GM18870 (cell line): ENCODE measurements at regions not wholly inside any gene's neighbourhood (a gene's known extent, or its start where the extent isn't known, plus 50 kb on each side); places are given as distances from the start of the nearest gene placed in this dataset.
"Not testable (repeated sequence)": the region's sequence is repeated elsewhere in the genome, so short reads cannot be mapped to it uniquely, and the experiment has no call there.

ENCODE experiments used
- ATAC-seq: cut with Tn5 transposase; IDR thresholded peaks from one replicate; pipeline ENCODE4 v1.9.1; 2021; ENCODE audit warnings: moderate library complexity; ENCODE audit not compliant: unreplicated experiment

GRCh38 chr10:52966904-52967303, 194.3 kb upstream of the MBL2 start:
- ATAC-seq: no peak

- ATAC-seq: peak; percentile 99
Measured at GRCh38 chr10:52965938-52966401, 193.4 kb upstream of the MBL2 start.

GRCh38 chr10:52965509-52965908, 192.9 kb upstream of the MBL2 start:
- peak; percentile 0 for ATAC-seq

GRCh38 chr10:52961323-52961722, 188.7 kb upstream of the MBL2 start:
- ATAC-seq: no peak

GRCh38 chr10:52959810-52960209, 187.2 kb upstream of the MBL2 start:
- no peak for ATAC-seq

GRCh38 chr10:52956861-52957260, 184.3 kb upstream of the MBL2 start:
- ATAC-seq: no peak

- no peak for ATAC-seq
Measured at GRCh38 chr10:52956461-52956860, 183.9 kb upstream of the MBL2 start.

GRCh38 chr10:52955337-52955736, 182.8 kb upstream of the MBL2 start:
- ATAC-seq: no peak

GRCh38 chr10:52954407-52954806, 181.8 kb upstream of the MBL2 start:
- no peak for ATAC-seq

GRCh38 chr10:52952391-52953055, 179.9 kb upstream of the MBL2 start:
- ATAC-seq: no peak

GRCh38 chr10:52951824-52952223, 179.2 kb upstream of the MBL2 start:
- peak; percentile 99 for ATAC-seq

GRCh38 chr10:52950578-52950977, 178.0 kb upstream of the MBL2 start:
- ATAC-seq: no peak

GRCh38 chr10:52949899-52950298, 177.3 kb upstream of the MBL2 start:
- ATAC-seq: no peak

- ATAC-seq: no peak
Measured at GRCh38 chr10:52946486-52946885, 173.9 kb upstream of the MBL2 start.

- not testable (repeated sequence) for ATAC-seq
Measured at GRCh38 chr10:52945521-52945920, 172.9 kb upstream of the MBL2 start.

- ATAC-seq: no peak
Measured at GRCh38 chr10:52940921-52941320, 168.3 kb upstream of the MBL2 start.

GRCh38 chr10:52939894-52940293, 167.3 kb upstream of the MBL2 start:
- ATAC-seq: no peak

- no peak for ATAC-seq
Measured at GRCh38 chr10:52933748-52934147, 161.2 kb upstream of the MBL2 start.

- ATAC-seq: no peak
Measured at GRCh38 chr10:52927678-52928077, 155.1 kb upstream of the MBL2 start.

- no peak for ATAC-seq
Measured at GRCh38 chr10:52923520-52923919, 150.9 kb upstream of the MBL2 start.

GRCh38 chr10:52918714-52919305, 146.2 kb upstream of the MBL2 start:
- ATAC-seq: no peak

- no peak for ATAC-seq
Measured at GRCh38 chr10:52915391-52915790, 142.8 kb upstream of the MBL2 start.

- no peak for ATAC-seq
Measured at GRCh38 chr10:52911163-52911562, 138.6 kb upstream of the MBL2 start.
